ENCODE measurements at regions not wholly inside any gene's neighbourhood (a gene's known extent, or its start where the extent isn't known, plus 50 kb on each side); places are given as distances from the start of the nearest gene placed in this dataset.
"Not testable (repeated sequence)": the region's sequence is repeated elsewhere in the genome, so short reads cannot be mapped to it uniquely, and the experiment has no call there.

DNA sequence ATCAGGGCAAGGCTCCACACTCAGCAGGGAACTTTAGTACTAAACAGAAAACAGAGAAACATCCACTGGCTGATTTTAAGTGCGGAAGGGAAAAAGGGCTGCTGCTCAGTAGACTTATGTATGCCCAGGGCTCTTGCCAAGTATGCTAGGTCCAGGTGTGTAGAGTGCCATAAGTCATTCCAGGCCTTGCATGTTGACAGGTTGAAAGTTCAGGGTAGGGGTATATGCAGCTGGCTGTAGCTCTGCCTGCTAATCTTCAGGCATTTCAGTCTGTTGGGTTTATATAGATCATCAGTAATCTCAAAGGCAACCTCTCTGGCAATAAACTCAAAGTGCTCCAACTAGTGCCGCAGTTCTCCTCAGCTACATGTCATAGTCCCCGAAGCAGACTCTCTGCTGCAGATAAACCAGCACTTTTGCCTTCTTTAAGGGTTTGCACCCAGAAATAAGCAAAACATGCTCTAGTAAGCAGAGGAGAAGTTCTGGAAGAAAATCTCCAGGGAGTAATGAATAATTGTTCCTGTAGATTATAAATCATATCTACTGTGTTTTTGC lies 134.9 kb upstream of the GRIA3 start:
- DNase-seq: no peak

GRCh38 chrX:123060986-123061385 lies 123.1 kb upstream of the GRIA3 start:
- DNase-seq: no peak

DNA sequence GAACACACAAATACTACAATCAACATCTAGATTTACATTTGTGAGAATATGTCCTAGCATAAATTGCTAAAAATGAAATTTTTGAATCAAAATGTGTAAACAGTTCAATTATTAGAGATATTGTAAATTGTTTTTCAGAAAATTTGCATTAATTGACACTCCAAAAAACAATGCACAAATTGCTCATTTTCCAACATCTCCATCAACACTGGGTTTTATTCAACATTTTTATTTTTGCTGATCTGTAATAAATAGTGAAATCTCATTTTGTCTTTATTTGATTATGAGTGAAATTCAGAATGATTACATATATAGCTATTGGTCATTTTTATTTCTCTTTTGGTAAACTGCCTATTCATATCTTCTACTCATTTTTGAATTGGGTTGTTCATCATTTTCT lies 120.0 kb upstream of the GRIA3 start:
- no peak for DNase-seq

DNA sequence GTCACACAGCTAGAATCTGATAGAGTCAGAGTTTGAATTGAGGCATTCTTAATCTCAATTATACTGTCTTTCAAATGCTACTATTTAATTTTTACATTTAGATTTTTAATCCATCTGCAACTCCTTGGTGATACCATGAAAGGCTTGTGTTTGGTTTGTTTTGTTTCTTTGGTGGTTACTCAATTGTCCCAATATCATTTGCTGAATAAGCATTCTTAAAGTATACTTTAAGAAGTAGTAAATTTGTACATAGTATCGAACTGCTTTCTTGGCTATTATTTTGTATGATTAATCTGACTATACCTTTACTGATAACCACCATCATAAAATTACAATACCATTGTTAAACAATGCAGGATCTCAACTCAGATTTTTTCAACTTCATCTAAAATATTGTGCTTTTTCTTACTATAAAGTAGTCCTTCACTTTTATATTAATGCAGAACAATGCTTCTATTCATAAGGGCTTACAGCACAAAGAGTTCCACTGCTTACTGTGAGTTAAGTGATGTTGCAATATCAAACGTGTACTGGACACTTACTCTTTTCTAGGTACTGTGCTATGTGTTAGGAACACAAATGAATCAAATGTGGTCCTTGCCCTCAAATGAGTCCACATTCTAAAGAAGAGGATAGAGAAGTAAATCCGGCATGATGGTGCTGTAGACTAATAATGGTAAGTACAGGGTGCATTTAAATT lies 111.2 kb upstream of the GRIA3 start:
- no peak for DNase-seq

DNA sequence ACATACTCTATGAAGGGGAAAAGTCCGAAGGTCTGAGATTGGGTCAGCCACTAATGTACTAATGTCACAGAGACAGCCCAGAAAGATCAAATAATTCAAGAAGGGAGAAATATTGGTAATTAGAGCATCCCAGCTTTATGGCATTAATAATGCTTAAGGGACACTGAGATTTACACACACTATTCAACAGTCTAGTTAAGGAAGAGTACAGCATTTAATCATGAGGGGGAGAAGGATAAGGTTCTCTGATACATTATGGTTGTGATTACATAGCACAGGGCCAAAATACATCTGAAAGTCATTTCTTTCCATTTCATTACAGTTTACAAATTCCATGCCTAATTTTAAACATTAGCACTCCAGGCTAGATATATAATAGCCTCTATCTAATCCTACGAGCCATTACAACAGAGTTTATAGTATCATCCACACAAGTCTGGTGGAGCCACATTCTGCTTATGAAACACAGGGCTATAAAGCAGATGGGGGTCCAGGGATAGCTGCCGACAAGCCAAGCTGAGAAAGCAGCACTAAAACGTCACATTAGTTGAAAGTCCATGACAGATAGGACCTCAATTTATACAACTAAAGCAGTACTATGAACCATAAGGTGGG lies 108.0 kb upstream of the GRIA3 start:
- DNase-seq: no peak

DNA sequence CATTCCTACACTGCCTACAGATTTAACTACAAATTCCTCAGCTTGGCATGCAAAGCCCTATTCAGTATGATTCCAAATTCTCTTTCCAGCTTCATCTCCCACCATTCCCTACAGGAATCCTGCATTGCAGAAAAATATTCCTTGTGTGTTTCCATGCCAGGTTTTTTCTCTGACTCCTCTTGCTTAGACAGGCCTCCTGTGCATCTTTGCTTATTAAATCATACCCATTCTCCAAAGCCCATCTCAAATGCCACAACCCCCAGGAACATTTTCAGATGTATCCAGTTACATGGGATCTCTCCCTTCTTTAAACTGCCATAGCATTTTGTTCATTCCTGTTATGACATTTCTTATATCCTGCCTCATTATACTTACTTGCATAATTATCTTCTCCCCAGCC lies 106.4 kb upstream of the GRIA3 start:
- DNase-seq: no peak

- no peak for DNase-seq
Measured at GRCh38 chrX:123080065-123080464, 104.0 kb upstream of the GRIA3 start.

- no peak for DNase-seq
Measured at GRCh38 chrX:123081776-123082175, 102.3 kb upstream of the GRIA3 start.

DNA sequence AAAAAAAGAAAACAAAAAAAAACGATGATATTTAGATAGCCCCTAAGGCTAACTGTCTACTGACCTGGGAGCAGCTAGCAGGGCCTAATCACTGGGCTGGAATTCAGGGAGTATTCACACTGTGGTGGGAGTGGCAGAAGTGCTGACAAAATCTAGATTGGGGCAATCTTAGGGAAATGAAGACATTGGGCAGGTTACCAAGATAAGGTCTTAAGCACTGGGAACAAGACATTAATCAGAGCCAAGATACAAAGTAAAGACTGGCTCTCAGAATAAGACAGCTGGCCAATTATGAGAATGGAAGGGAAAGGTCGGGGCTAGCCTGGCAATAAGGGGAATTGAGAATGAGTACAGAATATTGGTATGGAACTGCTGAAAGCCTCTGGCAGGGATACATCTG lies 100.2 kb upstream of the GRIA3 start:
- no peak for DNase-seq

DNA sequence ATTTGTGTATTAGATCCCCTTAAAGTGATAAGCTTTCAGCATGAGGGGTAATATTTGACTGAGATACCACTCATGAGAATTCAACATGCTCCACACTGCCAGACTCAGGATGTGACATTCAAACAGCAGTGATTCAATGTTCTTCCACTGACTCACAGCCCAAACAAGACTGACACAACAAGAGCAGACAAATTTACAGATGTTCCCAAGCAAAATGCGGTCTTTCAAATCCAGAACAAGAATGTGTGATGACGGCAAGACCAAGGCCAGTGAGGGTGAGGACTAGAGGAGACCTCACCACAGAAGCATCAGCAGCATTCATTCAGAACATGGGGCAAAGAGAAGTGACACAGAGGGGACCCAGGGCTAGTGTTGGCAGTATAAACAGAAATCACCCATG lies 99.3 kb upstream of the GRIA3 start:
- no peak for DNase-seq

DNA sequence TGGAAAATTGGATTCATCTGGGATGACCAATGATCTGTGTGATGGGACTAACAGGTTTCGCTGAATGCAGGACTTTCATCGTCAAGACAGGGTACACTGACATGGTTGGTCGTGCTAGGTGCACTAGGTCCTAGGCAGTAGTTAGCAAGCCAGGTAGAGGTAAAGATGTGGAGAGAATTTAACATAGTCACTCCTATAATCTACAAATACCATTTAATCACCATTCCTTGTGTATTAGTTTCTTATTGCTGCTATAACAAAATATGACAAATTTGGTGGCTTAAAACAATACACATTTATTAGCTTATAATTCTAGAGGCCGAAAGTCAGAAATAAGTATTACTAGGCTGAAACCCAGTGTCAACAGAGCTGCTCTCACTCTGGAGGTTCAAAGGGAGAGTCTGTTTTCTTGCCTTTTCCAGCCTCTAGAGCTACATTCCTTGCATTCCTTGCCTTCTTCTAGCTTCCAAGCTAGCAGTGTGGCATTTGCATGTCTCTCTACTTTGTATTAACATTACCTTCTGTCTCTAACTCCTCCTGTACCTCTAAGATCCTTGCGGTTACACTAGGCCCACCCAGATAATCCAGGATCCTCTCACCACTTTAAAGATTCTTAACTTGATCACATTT lies 98.7 kb upstream of the GRIA3 start:
- DNase-seq: no peak

- DNase-seq: no peak
Measured at GRCh38 chrX:123086768-123087167, 97.3 kb upstream of the GRIA3 start.

GRCh38 chrX:123087326-123087725 lies 96.8 kb upstream of the GRIA3 start:
- DNase-seq: no peak

GRCh38 chrX:123088331-123088730 lies 95.7 kb upstream of the GRIA3 start:
- no peak for DNase-seq

- no peak for DNase-seq
Measured at GRCh38 chrX:123088930-123089329, 95.1 kb upstream of the GRIA3 start.

DNA sequence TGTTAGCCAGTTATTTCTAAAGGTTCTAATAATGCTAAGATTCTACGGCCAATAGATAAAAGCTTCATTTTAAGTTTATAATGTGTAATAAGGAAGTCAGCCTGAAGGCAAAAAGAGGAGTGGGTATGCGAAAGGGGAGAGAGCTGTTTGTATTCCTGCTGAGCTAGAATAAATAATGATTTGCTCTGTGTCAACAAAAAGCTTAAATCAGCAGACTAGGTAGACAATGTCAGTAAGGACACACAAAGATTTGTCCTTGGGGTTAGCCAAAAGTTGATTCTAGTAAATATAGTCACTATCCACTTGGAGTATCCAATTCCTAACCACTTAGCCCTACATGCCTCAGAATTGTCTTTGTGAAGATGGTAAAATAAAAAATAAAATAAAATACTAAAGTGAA lies 90.3 kb upstream of the GRIA3 start:
- no peak for DNase-seq

DNA sequence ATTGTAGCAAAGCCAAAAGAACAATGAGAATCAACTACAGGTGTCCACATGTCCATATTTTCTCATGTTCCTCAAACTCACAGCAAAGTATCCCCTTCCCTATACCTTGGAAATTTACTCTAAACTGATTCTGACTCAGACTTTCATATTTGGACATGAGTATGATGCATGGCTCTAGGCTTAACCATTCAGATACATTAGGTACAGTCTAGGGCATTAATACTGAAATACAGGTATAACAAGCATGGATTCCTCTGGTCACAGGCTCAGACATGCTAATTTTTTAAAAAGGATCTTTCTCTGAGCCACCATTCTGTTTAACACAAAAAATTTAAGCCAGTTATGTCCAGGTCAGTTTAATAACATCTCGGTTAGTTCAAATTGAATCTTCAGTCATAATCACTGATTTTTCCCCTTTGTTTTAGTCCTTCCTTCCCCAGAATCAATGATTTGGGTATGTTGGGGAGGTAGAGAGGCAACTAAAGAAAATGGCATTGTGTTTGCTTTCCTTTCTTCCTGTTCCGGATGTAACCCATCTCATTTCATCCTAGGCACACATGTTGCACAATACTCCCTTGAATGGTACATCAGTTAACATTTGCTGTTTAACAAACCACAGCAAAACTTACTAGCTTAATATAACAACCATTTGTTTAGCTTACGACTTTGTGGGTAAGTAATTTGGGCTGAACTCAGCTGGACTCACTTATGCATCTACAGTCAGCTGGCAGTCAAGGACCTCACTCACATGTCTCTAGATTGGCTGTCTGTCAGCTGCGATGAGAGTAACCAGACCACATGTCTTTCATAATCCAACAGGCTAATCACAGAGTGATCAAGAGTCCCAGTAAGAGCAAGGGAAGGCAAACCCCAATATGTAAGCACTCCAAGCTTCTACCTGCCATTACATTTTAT lies 75.3 kb upstream of the GRIA3 start:
- no peak for DNase-seq

DNA sequence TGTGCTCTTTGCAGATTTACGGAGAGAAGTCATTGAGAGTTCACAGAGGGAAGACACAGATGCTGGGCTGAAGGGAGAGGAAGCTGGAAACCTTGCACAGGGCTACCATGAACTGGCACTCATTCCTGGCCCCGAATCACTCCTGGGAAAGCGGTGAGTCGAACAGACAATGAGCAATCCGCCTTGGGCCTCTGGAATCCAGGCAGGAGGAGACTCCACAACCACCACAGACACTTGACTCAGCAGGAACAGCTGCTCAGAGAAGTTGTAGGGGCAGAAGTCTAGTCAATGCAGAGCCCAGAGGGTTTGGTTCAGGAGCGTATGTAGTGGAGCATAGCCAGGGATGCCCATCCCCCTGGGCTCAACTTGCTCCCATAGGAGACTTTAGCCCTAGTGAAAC lies 62.8 kb upstream of the GRIA3 start:
- no peak for DNase-seq

- DNase-seq: not testable (repeated sequence)
Measured at GRCh38 chrX:123129805-123130204, 54.3 kb upstream of the GRIA3 start.

Data from activated CD4-positive, alpha-beta T cell treated with anti-CD3 and anti-CD28 coated beads, Interleukin-2, amount 50 U/mL, for 4 hours (primary cell).